ENCODE measurements at regions not wholly inside any gene's neighbourhood (a gene's known extent, or its start where the extent isn't known, plus 50 kb on each side); places are given as distances from the start of the nearest gene placed in this dataset.

- Histone ChIP-seq H3K4me1 (ENCODE audit: insufficient read depth, low read length) (peaks cover 9% of the 10 kb centered on the region), H3K9ac (ENCODE audit: low read length) (no peak overlapping the region), H3K9me2 (replicated peaks; ENCODE audit: low read length) (no peaks in the 10 kb centered on the region), H3K4me2 (ENCODE audit: low read length) (no peak overlapping the region), H3K27ac (ENCODE audit: low read length) (no peak overlapping the region), H3K36me3 (ENCODE audit: low read depth, low read length) (peaks cover 10% of the 10 kb centered on the region; the same call in 1 of the 2 replicates), H3K4me3 (ENCODE audit: low read length) (no peak overlapping the region), H2AFZ (ENCODE audit: low read length) (no peak overlapping the region), H3K27me3 (ENCODE audit: low read length) (no peaks in the 10 kb centered on the region), H3F3A (ENCODE audit: low read length, unreplicated experiment) (no peaks in the 10 kb centered on the region), H3K79me2 (ENCODE audit: low read length) (peaks cover 23% of the 10 kb centered on the region), H3K9me3 (ENCODE audit: low read length) (no peaks in the 10 kb centered on the region), H4K20me1 (ENCODE audit: low read length) (no peaks in the 10 kb centered on the region)
- intact Hi-C loops (cut with micrococcal nuclease), result no loop called here
- POLR2A ChIA-PET (ENCODE audit: unreplicated experiment), result no interaction called here
- CTCF ChIA-PET, result no interaction called here
- ATAC-seq (no peak), DNase-seq (no peak)
- TF ChIP-seq EZH2 (IDR thresholded peaks at IDR 0.05; ENCODE audit: low read length, unreplicated experiment) (no peak), CTCF (conservative IDR thresholded peaks at IDR 0.05; ENCODE audit: low read depth, low read length) (no peak), EZH2phosphoT487 (IDR thresholded peaks at IDR 0.05; ENCODE audit: borderline replicate concordance, low read length) (no peak)
- no TSS peak for BruUV-seq (replicated peaks)
Observed at GRCh38 chr9:712643-713042, 128.9 kb upstream of the DMRT1 start.

GRCh38 chr9:713091-713490, 128.4 kb upstream of the DMRT1 start:
- intact Hi-C loops (cut with micrococcal nuclease), result no loop called here
- H3K4me1 ChIP-seq (ENCODE audit: insufficient read depth, low read length), result peaks cover 9% of the 10 kb centered on the region
- no peaks in the 10 kb centered on the region for H3K9me2 ChIP-seq (replicated peaks; ENCODE audit: low read length)
- no peak overlapping the region for H3K4me3 ChIP-seq (ENCODE audit: low read length)
- no peak overlapping the region for H3K27ac ChIP-seq (ENCODE audit: low read length)
- no peaks in the 10 kb centered on the region for H3F3A ChIP-seq (ENCODE audit: low read length, unreplicated experiment)
- no peak overlapping the region for H3K4me2 ChIP-seq (ENCODE audit: low read length)
- ChIA-PET POLR2A (ENCODE audit: unreplicated experiment) (no interaction called here), CTCF (no interaction called here)
- H3K9ac ChIP-seq (ENCODE audit: low read length), result no peak overlapping the region
- H2AFZ ChIP-seq (ENCODE audit: low read length), result no peak overlapping the region
- TF ChIP-seq CTCF (conservative IDR thresholded peaks at IDR 0.05; ENCODE audit: low read depth, low read length) (no peak), EZH2phosphoT487 (IDR thresholded peaks at IDR 0.05; ENCODE audit: borderline replicate concordance, low read length) (no peak), EZH2 (IDR thresholded peaks at IDR 0.05; ENCODE audit: low read length, unreplicated experiment) (no peak)
- peaks cover 23% of the 10 kb centered on the region for H3K79me2 ChIP-seq (ENCODE audit: low read length)
- peaks cover 10% of the 10 kb centered on the region; the same call in 1 of the 2 replicates for H3K36me3 ChIP-seq (ENCODE audit: low read depth, low read length)
- H4K20me1 ChIP-seq (ENCODE audit: low read length), result no peaks in the 10 kb centered on the region
- BruUV-seq (replicated peaks), result no TSS peak
- H3K9me3 ChIP-seq (ENCODE audit: low read length), result no peaks in the 10 kb centered on the region
- no peaks in the 10 kb centered on the region for H3K27me3 ChIP-seq (ENCODE audit: low read length)
- ATAC-seq (no peak), DNase-seq (no peak)

GRCh38 chr9:714675-715074, 126.8 kb upstream of the DMRT1 start:
- intact Hi-C loops (cut with micrococcal nuclease), result no loop called here
- no peaks in the 10 kb centered on the region for H3K9me2 ChIP-seq (replicated peaks; ENCODE audit: low read length)
- H3K4me1 ChIP-seq (ENCODE audit: insufficient read depth, low read length), result no peaks in the 10 kb centered on the region
- H3K9ac ChIP-seq (ENCODE audit: low read length), result no peak overlapping the region
- CTCF ChIA-PET, result no interaction called here
- H3F3A ChIP-seq (ENCODE audit: low read length, unreplicated experiment), result no peaks in the 10 kb centered on the region
- H3K36me3 ChIP-seq (ENCODE audit: low read depth, low read length), result peaks cover 10% of the 10 kb centered on the region; the same call in 1 of the 2 replicates
- BruUV-seq (replicated peaks), result no TSS peak
- H3K27me3 ChIP-seq (ENCODE audit: low read length), result no peaks in the 10 kb centered on the region
- no peak overlapping the region for H3K27ac ChIP-seq (ENCODE audit: low read length)
- H3K79me2 ChIP-seq (ENCODE audit: low read length), result 0 out of 2 replicates have a peak, but pooled peaks cover 13% of the 10 kb centered on the region
- no peak for TF ChIP-seq EZH2 (IDR thresholded peaks at IDR 0.05; ENCODE audit: low read length, unreplicated experiment)
- no peak for TF ChIP-seq EZH2phosphoT487 (IDR thresholded peaks at IDR 0.05; ENCODE audit: borderline replicate concordance, low read length)
- TF ChIP-seq CTCF (conservative IDR thresholded peaks at IDR 0.05; ENCODE audit: low read depth, low read length), result no peak
- POLR2A ChIA-PET (ENCODE audit: unreplicated experiment), result no interaction called here
- H3K4me2 ChIP-seq (ENCODE audit: low read length), result no peak overlapping the region
- H2AFZ ChIP-seq (ENCODE audit: low read length), result no peak overlapping the region
- DNase-seq (no peak), ATAC-seq (no peak)
- H4K20me1 ChIP-seq (ENCODE audit: low read length), result no peaks in the 10 kb centered on the region
- H3K4me3 ChIP-seq (ENCODE audit: low read length), result no peak overlapping the region
- no peaks in the 10 kb centered on the region for H3K9me3 ChIP-seq (ENCODE audit: low read length)
